ENCODE measurements at regions not wholly inside any gene's neighbourhood (a gene's known extent, or its start where the extent isn't known, plus 50 kb on each side); places are given as distances from the start of the nearest gene placed in this dataset.
A peak's percentile ranks its signal among the peaks of the same experiment; 100 is the strongest.

DNA sequence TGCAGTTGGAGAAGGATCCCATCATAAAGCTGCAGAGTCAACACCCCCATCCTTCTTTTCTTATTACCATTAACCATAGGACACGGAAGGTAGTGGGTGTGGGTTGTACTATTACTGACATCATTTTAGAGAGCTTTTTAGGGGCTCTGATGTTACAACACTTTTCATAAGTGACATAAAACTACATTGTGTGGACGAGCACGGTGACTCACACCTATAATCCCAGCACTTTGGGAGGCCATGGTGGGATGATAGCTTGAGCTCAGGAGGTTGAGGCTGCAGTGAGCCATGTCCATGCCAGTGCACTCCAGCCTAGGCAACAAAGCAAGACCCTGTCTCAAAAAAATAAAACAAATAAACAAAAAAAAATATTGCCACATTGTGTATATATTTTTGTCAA, 167.1 kb downstream of the DUSP6 start:
- DNase-seq (ENCODE audit: low spot score), result no peak

DNA sequence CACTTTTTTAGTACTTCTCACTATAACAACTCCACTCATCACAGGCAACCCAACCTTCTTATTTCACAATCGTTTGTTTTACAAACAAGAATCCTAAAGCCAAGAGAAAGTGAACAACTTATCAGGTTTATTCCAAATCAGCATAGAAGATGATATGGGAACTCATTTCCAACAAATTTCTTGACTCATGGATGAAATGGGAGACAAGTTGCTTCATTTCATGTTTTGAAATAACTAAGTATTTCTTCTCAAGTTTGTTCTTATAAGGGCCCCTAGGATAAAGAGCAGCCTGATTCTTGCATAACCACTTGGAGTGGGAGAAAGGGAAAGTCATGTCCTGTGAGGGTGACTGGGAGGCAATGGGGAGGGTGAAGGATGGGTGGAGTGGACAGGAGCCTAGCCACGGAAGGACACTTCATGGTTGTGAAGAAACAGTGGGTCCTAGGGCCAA, 168.3 kb downstream of the DUSP6 start:
- DNase-seq (ENCODE audit: low spot score), result no peak

DNA sequence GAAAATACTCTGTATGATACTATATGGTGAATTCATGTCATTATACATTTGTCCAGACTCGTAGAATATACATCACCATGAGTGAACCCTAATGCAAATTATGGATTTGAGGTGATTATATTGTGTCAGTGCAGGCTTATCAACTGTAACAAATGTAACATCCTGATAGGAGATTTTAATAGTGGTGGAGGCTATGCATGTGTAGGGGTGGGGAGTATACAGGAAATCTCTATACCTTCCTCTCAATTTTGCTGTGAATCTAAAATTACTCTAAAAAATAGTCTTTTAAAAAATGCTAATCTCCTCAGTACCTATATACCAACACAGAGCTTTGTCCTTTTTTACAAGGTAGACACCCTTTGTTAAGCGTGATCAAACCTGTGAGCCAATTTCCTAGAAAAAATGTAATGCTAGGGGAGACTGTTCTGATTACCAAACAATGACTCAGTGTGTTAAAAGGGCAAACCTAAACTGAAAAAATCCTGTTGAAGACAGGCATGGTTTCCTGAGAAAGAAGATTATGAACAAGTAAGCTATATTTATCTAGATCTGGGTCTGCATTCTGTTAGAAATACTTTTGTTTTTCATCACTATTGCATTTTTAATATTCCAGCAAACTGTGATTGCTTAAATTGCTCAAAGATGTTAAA, 170.9 kb downstream of the DUSP6 start:
- DNase-seq (ENCODE audit: low spot score), result no peak

DNA sequence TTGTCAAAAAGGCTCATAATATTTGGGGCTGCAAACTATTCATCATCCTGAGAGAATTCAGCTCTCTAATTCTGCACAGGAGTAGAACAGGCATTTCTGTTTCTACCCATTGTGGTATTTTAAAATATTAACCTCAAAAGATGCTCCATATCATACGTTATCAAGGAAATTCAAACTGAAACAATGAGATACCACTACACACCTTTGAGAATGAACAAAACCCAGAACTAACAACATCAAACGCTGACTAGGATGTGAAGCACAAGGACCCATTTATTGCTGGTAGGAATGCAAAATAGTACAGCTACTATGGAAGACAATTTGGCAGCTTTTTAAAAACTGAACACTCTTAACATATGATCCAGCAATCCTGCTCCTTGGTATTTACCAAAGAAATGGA, 171.8 kb downstream of the DUSP6 start:
- no peak for DNase-seq (ENCODE audit: low spot score)

DNA sequence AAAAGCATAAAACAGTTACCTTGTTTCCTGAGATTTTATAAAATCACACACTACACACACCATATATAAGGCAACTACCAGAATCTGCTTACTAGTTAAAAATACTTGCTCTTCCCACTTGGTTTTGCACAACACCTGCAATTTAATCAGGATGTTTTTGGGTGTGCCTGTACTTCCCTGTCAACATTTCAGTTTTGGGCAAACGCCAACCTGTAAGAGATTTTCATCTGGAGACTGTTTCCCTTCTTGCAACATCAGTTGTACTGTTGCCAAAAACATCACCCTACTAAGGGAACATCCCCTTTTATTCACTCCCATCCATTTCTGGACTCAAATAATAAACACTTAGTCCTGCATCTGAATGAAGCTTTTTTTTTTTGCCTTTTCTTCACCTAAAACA, 172.3 kb downstream of the DUSP6 start:
- no peak for DNase-seq (ENCODE audit: low spot score)

DNA sequence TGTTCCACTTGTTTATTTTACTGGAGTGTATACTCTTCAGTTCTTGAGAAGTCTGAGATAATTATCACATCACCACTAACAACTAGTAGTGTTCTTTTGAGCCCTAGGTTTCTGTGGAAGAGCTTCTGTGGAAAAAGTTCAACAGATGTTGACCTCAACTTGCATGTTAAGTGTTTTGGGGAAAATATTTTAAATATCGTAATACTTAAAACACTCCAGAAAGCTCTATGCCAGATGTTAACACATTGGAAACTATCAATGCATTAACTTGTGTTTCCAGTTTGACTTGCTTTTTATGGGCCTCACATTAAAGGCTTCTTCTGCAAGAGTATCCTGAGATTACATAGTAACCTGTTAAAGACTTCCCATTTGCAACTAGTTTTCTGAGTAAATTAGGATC, 173.1 kb downstream of the DUSP6 start:
- no peak for DNase-seq (ENCODE audit: low spot score)

DNA sequence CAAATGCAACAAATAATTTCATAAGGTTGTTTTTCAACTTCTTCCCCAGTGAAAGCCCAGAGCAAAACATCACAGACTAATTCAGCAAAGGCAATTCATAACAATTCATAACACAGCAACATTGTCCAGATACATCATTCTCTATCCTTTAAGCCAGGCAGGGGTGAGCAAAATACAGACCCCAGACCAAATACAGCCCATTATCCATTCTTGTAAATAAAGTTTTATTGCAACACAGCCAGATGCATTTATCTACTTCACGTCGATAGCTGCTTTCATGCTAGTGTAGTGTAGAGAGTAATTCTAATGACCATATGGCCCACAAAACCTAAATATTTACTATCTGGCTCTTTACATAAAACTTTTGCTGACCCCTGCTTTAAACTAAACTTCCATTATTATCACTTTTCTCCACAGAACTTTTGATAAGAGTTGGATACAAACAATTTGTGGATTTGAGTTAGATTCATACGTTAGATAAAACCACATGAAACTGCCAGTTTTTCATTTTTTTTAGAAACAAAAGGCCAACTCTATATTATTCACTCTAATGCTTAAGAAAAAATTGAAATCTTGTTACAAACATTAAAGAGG, 174.4 kb downstream of the DUSP6 start:
- DNase-seq (ENCODE audit: low spot score), result no peak

DNA sequence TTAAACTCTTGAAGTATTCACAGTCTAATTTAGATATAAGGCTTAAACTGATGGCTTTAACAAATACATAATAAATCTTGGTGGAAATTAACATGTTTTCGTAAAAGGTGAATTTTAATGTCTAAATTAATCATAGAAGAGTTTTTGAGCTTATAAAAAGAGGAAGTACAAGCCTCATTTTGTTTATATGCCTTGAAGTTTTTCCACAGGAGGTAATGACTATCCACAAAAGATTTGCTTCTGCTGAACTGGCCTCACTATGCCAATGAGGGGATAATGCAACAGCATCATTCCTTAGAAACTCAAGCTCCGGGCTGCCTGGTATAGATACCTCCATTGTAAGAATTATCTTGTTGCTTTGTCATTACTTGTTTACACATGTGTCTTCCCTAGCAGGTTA, 175.6 kb downstream of the DUSP6 start:
- no peak for DNase-seq (ENCODE audit: low spot score)

DNA sequence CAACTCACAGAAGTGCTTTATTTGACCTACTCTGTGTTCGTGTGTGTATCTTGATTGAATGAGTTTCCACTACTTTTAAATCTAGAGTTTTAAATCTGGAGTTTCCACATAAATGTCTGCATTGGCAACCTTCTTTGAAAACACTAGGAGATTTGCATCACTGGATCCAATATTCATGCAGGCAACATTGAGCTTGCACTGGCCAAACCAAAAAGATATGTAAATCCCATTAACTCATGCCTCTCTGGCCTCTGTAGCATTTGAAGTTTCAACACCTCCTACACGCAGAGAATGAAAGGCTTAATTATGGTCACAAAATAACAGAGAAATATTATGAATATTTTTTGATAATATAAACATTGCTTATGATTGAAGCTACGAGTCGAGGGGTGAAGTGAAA, 178.6 kb downstream of the DUSP6 start:
- no peak for DNase-seq (ENCODE audit: low spot score)

DNA sequence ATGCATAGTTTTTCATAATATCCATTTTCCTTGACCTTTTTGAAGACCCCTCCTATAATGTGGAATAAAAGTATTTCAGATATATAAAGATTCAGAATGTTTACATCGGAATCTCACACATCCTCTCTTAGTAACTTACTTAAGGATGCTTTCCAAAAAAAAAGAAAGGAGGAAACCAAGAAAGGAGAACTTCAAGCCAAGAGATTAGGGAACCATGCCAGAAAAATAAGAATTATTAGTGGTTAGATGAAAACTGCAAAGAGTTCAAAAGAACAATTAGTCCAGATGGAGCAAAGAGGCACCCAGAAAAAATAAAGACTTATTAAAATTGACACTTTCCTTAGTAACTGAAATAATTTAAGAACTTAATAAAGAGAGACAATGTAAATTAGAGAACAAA, 179.2 kb downstream of the DUSP6 start:
- DNase-seq (ENCODE audit: low spot score), result no peak

DNA sequence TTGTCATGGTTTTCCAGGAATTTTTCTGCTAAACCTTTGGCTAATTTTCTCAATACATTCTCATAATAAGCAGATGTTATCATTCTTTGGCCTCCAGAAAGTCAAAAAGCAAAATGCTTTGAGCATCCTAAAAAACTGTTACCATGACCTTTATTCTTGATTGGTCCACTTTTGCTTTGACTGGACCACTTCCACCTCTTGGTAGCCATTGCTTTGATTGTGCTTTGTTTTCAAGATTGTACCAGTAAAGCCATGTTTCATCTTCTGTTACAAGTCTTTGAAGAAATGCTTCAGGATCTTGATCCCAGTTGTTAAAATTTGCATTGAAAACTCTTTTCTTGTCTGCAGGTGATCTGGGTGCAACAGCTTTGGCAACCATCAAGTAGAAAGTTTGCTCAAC, 180.1 kb downstream of the DUSP6 start:
- no peak for DNase-seq (ENCODE audit: low spot score)

DNA sequence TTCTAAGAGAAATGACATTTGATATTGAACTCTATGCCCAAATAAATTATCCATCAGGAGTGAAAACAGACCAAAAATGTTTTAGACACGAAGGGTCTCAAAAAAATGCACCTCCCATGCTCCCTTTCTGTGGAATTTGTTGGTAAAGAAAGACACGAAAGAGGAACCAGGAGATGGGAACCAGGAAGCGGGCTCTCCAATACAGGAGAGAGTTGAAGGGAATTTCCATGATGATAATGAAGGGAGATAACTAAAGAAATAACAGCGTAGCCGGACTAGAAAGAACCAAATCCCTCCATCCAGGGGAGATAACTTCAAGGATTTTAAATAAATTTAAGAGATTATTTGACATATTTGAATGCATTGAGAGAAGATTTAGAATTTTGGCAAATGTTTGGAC, 183.0 kb downstream of the DUSP6 start:
- DNase-seq (ENCODE audit: low spot score), result no peak

DNA sequence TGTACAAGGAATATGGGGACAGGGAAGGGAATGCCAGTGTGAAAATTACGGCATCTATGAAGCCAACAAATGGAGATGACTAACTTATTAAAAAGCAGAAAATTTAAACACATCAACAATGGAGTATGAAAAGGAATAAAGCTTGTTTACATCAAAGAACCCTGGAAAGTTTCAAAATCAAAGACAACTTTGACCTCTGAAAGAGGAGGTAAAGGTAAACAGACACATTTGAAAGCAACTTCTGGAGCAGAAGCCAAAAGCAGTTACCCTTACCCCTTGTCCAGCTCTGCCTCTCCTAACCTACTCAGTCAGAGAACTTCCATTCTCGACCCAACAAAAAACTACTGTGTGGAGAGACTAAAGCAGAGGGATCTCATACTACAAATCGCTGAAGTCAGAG, 184.3 kb downstream of the DUSP6 start:
- no peak for DNase-seq (ENCODE audit: low spot score)

DNA sequence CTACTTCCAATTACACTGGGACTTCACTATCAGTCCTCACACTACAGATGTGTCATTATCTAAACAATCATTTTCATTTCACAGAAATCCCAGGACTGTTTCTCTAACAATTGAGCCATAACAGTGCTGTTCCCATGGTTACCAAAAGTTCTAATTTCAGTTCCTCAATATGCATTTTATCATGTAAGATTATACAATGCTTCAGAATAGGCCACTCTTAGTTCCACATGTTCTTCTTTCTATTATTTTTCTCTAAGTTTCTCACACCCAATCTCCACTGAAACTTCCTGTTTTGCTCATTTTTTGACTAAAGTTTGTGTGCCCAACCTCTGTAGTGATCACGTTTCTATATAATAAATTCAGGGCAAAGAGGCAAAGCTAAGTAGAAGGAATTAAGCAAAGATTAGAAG, 185.8 kb downstream of the DUSP6 start:
- peak; percentile 3 for DNase-seq (ENCODE audit: low spot score)

DNA sequence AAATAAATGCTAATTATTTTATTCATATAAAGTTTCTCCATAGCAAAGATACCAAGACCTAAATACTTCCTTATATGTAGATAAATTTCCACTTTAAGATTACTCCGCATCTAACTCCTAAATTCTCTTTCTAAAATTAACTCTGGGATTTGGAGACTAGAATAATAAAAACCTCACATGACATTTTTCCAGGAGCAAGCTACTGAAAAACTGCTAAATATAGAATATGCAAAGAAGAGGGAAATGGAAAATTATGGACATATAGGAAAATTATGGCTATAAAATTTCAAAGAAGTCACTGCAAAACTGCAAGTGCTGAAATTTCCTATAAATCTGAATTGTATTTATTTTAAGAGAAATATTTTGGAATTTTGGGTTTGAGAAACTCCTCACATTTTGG, 186.2 kb downstream of the DUSP6 start:
- no peak for DNase-seq (ENCODE audit: low spot score)

DNA sequence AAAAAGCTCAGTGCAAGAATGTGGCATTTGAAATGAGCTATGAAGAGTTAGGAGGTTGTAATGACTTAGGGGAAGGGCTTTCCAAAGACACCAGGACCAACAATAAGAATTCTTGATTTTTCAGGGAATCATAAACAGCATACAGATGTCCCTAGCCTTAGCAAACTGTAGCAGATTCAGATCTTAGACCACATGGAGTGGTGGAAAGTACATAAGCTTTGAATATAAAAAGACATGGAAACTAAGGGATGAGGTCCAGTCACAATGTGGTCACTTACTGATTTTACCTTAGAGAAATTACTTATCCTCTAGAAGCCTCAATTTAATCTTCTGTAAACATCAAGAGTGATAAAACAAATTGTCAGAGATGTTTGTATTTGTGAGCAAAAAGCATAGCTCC, 186.6 kb downstream of the DUSP6 start:
- no peak for DNase-seq (ENCODE audit: low spot score)

DNA sequence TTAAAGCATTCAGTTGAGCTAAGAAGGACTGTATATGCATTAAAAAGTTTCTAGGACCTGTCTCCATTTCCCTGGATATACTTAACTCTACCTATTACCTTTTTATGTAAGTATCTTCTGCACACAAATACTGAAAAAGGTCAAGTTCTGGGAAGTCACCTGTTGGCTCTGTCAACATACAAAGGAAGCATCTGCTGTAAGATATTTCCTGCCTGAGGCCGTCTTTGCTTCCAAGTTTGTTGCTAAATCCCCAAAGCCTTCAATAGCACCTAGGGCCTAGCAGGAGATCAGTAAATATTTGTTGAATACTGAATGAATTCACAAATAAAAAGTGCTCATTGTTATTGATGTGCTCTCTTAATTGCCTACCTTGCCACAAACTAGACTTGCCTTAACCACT, 188.4 kb downstream of the DUSP6 start:
- DNase-seq (ENCODE audit: low spot score), result no peak

DNA sequence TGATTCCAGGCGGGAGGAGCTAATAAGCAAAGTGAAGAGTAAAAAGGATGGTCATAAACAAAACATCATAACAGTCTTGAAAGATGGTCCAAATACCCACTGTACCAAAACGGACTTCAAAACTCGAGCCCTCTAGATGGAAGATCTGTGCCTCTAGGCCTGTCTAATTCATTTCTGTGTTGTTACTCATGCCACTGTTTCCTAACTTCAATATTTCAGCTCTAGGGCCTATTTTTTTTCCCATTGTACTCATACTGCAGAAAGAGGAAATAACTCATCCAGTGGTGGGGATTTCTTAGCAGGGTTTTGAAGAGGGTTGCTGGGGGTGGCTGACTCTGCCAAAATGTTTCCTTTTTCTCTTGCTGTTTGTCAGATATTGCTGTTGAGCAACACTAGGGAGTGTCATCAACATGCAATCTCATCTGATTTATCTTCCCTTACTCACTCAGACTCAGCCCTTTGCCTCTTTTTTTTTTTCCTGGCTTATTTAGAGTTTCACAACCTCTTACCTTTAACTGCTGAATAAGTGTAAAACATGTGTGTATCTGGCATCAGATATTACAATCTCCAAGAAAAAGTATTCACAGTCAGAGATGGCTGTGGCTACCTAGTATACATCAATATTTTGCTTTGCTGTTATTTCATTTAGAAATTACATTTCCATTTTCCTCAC, 189.6 kb downstream of the DUSP6 start:
- no peak for DNase-seq (ENCODE audit: low spot score)

DNA sequence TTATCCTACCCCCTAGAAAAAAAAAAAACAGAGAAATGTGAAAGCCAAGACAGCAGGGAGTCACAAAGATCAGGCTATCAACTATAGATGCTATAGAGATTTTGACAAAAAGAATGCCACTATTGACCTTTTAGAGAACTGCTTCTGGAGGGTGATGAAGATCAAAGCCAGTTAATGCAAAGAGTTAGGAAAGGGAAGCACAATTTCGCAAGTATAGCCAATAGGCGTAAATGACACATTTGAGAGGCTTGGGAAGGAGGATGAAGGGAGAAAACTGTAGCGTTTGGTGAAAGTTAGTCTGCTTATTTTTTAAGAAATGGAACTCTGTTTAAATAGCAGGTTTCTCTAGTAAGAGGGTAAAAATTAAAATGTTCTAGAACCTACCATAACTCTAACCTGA, 190.7 kb downstream of the DUSP6 start:
- DNase-seq (ENCODE audit: low spot score), result no peak

DNA sequence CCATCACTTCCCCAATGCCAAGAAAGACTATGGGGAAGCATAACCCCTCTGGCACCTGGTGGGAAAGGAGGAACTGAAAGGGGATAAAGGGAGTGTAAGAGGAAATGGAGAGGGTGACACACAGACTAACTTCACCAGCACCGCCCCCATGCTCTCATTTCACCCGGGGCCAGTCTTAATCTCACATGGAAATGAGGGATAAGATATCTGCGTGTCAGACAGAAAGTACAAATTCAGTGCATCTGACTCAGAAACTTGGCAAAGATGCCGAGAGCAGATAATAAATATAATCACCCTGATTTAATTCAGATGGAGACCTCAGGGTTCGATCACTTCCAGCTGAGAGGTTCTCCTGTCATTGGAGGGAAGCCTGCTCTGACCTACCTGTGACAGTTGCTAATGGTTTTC, 191.6 kb downstream of the DUSP6 start:
- DNase-seq (ENCODE audit: low spot score), result no peak

DNA sequence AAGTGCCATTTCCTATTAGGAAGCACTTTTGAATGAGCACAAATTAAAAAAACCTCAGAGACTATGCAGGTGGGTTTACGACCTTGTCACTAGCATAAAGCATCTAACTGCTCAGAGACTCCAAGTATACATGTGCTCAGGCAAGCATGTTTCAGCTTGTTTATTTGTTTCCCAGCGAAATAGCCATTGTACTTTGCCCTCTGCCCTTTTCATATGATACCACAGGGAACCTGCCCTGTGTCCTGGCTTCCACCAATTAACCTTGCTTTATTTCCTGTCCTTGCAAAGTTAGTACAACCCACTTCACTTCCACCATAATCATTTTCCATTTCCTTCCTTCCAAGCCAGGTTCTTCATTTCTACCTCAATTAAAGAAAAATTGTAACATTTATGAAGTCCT, 194.9 kb downstream of the DUSP6 start:
- no peak for DNase-seq (ENCODE audit: low spot score)

DNA sequence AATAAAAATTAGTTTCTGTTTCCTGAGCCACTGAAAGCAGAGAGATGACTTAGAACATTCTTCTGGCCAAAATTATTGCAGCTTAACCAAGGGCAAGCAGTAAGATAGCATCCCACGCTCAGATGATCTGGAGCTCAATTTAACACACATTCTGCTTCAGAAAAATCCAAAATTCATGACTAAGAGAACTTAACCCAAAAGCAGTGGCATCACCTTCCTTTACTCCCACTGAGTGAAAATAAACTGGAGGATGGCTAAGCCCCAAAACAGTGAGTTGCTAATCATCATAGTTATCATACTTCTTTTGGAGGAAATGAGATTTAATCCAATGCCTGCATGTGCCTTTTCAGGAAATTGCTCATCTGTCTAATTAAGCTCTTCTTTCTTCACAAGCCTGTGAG, 195.4 kb downstream of the DUSP6 start:
- DNase-seq (ENCODE audit: low spot score), result no peak

DNA sequence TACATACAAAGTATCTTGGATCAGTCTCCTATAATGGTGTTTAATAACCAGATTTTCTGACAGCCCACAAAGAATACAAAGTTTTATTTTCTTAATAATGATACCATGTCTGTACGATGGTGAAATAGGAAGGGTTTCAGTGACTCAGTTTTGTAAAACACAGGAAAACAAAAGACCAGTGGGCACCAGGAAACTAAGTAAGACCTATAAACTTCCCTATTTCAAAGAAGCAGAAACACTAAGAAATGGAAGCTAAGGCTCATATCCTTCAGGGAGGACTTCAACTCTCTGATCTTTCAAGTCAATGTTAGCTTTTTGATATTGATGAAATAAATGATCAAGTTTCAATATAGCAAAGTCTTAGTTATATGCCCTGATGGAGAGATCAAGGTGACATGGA, 196.0 kb downstream of the DUSP6 start:
- no peak for DNase-seq (ENCODE audit: low spot score)

DNA sequence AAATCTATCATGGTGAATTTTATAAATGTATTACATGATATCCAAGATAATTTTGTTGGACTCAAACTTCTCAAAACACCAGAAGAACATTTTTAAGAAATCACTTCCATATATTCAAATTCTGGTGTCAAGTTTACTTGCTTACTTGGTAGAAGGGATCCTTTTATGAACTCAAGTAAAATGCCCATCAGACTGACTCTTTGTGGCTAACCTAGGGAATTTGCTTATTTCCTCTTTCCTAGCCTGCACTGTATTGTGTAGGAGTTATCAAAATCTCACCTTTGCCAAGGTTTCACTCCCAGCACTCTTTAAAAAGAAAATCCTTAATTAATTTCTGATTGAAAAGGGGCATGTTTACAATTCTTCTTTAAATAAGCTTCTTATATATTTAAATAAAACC, 196.5 kb downstream of the DUSP6 start:
- no peak for DNase-seq (ENCODE audit: low spot score)

Measured in germinal center (tissue), 1 donor.